T1000 (cell line): ENCODE measurements at regions not wholly inside any gene's neighbourhood (a gene's known extent, or its start where the extent isn't known, plus 50 kb on each side); places are given as distances from the start of the nearest gene placed in this dataset.

Experiments used
- DNase-seq: peaks from one replicate; lab custom pipeline; 2025; ENCODE audit warnings: mixed read lengths; lab: John Stamatoyannopoulos, UW

- DNase-seq: no peak
These were observed 145.1 kb downstream of the MRPL14 start for GRCh38 chr6:43982084-43982625.

GRCh38 chr6:43981363-43981990, 145.8 kb downstream of the MRPL14 start:
- DNase-seq: no peak

- no peak for DNase-seq
These were observed 147.1 kb downstream of the MRPL14 start for GRCh38 chr6:43980004-43980795.

GRCh38 chr6:43979525-43979924, 147.7 kb downstream of the MRPL14 start:
- no peak for DNase-seq

DNA sequence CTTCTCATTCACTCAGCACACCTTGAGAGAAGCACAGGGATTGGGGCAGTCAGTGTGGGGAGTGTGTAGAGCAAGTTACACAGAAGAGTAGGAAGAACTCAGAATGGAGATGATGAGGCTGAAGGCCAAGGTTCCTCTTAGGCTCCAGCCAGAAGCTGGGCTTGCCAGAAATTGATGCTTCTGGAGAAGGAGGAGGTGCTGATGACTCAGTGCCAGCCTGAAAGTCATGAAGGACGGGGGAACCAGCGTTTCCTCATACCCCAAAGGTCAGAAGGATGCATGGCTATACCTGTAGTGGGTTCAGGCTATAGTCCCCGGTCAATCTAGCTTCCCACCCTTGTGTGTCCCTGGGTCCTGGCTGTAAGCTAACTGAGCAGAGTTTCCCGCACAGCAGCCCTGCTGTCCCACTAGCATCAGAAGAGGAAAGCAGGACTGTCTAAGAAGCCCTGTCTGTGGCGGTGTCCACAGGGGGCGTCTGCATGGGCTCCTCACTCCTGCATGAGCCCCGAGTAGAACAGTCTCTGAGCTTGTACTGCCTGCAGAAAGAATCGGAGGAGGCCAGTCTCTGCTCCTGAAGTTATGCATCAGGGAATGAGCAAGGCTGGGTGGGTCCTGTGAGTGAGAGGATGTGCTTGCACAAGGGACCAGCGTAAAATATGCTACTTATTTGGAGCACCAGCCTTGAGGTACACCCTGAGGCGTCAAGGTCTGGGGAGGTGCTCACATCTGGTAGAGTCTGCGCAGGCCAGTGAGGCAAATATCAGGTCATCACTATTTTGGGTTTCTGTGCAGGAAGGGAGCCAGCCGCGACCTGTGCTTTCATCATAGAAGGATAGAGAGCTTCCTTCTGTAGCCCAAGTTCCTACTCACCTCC, 148.5 kb downstream of the MRPL14 start:
- DNase-seq: no peak

DNA sequence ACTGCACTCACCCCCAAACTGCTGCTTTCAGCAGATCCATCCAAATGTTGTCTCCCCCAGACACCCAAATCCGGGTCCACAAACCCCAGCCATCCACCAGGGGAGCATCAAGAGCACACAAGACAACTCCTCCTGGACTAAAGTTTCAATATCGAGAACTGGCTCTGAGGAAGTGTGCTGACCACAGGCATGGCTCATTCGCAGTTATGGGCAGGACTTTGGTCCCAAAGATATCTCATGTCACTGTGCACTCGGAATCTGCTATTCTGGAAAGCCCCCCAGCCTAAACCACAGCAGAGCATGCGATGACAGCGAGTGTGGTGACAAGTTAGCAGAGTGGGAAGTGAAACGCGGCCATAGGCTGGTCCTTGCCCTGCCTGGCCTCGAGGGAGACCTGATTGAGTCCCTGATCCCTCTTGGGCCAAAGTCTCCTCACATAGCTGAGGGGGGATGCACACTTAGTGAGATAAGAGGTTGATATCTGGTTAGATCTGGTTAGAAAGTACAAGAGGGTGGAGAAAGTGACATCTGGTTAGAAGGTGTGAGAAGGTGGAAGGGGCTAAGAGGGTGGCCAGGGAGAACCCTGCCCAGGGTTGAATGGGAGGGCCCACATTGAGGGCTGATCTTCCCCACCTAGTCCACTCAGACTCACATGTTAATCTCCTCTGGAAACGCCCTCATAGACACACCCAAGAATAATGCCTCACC, 149.7 kb downstream of the MRPL14 start:
- no peak for DNase-seq

DNA sequence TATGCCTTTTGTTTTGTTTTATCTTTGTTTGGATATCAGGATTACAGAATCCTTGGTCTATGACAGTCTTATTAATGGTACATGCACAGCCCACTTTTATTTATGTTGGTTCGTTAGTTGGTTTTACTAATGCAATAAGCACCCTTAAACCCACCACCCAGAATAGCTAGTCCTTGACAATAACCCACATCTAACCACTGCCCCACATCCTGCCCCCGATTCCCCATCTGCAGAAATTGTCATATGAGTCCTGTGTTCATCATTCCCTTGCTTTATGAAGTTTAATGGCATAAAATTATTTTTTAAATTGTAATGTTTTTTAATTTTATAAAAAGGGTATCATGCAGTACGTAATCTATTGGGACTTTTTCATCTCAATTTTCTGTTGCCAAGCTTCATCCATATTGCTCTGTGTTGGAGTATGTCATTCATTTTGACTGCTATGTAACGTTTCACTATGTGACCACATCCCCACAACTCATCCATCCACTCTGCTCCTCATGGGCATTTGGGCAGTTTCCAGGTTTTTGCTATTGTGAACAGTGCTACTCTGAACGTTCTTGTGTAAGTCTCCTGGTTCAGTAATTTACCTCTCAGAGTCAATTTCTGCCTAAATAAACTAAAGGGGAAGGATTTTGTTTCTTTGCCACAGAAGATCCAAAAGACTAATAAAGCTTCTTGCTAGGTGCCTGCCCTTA, 150.4 kb downstream of the MRPL14 start:
- no peak for DNase-seq

- DNase-seq: no peak
These were observed 152.5 kb downstream of the MRPL14 start for GRCh38 chr6:43974643-43975230.

DNA sequence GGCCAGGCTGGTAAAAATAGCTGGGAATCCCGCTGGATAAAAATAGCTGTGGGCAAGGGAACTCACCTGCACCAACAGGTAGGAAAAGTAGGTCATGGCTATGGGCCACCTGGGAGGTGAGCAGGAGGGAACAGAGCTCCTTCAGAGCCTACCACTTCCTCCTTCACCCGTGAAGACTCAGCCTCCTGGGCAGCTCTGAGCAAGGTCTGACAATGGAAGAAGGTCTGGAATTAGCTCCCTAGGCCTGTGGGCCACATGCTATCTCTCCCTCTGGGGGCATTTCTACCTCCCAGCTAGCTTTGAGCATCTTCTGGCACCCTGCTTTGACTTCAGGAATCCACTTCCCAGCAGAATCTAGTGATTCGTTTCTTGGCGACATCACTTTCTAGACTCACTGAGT, 153.9 kb downstream of the MRPL14 start:
- DNase-seq: no peak

DNA sequence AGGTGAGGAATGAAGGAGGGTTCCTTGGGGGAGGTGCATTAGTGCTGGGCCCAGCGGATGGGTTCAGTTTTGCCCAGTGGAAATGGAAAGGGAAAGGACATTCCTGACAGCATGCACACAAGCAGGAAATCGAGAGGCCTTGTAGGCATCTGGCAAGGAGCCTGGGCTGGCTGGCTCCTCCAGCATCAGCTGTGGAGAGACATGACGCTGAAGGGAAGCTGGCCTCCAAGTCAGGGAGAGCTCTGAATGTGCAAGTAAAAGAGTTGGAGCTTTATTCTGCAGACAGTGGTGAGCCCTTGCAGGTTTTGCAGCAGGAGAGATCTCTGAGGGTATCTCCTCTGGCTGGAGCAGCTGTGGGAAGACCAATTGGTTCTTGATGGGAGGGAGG, 154.3 kb downstream of the MRPL14 start:
- DNase-seq: peak; percentile 27

- DNase-seq: no peak
These were observed 154.9 kb downstream of the MRPL14 start for GRCh38 chr6:43972179-43972912.

DNA sequence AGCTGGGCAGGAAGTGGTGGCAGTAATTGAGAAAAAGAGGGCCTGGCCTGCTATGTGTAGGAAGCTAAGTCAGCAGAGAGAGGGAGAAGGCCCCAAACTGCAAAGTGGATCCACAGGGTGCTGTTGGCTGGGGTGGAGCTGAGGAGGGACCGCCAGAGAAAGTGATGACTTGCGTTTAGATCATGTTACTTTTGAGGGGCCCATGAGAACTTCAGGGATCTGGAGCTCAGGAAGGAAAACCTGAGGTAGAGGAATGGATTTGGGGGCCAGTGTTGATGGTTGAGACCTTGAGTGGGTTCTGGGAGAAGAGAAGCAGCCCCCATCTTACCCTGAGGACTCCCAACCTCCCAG, 155.5 kb downstream of the MRPL14 start:
- DNase-seq: no peak

GRCh38 chr6:43970913-43971775, 156.1 kb downstream of the MRPL14 start:
- DNase-seq: no peak

DNA sequence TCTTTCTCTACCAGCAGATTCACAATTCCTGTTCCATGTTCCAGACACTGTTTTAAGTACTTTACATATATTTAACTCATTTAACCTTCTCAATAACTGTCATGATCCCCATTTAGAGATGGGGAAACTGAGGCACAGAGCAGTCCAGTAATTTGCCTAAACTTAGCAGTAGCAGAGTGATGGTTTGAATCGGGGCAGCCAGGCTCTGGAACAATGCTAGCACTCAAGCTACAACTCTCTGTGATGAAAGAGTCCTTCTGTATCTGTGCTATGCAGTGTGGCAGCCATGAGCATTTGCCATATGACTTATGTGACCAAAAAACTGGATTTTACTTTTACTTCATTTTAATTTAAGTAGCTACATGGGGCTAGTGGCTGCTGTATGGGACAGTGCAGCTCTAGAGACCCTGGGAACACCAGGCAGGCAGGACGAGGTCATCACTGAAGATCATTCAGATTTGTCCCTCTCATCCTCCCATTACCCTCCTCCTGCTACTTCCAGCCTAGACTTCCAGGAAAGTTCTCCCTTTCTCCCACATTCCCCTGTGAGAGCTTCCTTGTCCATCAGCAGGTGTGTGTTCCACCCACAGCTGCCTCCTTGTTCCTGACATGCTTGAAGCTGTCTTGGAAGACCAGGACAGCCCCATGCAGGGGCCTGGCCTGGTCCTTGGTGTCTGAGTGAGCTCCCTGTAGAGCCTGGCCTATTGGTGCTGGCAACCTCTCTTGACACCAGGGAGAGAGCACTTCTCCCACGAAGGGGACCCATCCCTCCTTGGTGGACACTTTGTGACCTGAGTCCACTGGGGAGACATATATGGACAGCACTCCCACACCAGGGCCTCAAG, 157.0 kb downstream of the MRPL14 start:
- no peak for DNase-seq

GRCh38 chr6:43969158-43969981, 157.9 kb downstream of the MRPL14 start:
- DNase-seq: no peak

DNA sequence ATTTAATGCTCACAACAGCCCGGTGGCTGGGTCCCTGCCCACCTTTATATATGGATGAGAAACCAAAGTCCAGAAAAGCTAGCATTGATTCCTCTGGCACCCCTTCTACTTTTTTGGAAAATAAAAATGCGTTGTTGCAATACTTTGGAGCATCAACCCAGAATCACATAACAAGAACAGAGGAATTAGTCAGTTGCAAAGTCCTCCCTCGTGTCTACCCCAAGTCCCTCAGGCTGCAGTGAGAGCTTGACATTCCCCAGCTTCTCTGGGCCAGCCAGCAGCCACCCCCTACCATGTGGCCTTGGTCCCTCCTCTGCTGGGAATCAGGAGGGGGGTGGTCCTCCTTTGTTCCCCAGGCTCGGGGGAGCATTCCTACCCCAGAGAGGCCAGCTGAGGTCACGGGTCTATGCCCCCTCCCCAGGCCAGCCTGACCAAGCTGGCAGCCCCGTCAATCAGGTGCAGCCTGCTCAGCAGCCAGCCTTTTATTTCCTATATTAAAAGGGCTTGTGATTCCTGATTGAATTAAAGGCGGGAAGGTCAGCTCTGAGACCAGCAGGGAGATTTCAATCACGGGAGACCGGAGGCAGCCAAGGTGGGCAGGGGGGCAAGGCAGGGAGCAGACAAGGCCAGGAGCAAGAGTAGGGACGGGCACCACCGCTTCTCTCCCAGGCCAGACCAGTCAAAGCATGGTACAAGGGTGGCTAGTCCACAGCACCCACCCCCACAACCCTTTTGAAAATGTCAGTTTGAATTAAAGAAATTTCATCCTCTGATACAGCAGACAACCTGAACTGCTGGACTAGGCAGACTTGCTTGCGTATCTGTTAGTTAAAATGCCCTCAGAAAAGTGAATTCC, 158.9 kb downstream of the MRPL14 start:
- no peak for DNase-seq
